ENCODE measurements at regions not wholly inside any gene's neighbourhood (a gene's known extent, or its start where the extent isn't known, plus 50 kb on each side); places are given as distances from the start of the nearest gene placed in this dataset.

DNA sequence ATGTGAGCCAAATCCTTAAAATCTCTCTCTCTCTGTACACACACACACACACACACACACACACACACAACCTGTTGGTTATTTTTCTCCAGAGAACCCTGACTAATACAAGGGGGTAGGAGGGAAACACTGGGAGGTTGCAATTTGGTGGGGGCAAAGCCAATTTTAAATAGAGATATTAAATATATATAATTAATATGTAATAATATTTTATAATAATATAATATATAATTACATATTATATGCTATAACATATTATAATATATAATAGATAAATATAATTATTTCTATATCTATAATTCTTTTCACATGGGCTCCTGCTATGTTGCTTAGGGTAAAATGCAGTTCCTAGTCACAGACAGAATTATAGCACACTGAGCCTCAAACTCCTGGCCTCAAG is 1354.2 kb downstream of the FSTL5 start:
- no peak overlapping the region for H3K4me3 ChIP-seq (replicated peaks in 1 of 3; ENCODE audit: insufficient read depth in 1 of 3, low read depth in 2 of 3, low read length in 3 of 3)
- TF ChIP-seq ZSCAN29 (CRISPR knock-in tag; conservative IDR thresholded peaks at IDR 0.05): no peak
- no peak for TF ChIP-seq ZNF460 (CRISPR knock-in tag; IDR thresholded peaks at IDR 0.05; ENCODE audit: borderline replicate concordance)
- no peak for TF ChIP-seq ZNF501 (CRISPR knock-in tag; IDR thresholded peaks at IDR 0.05)
- no peak for TF ChIP-seq ZNF232 (CRISPR knock-in tag; IDR thresholded peaks at IDR 0.05; ENCODE audit: borderline replicate concordance)
- no peak for TF ChIP-seq TOPORS (CRISPR knock-in tag; IDR thresholded peaks at IDR 0.05)
- TF ChIP-seq GRHL1 (CRISPR knock-in tag; conservative IDR thresholded peaks at IDR 0.05): no peak
- no peak for TF ChIP-seq ZFX (CRISPR knock-in tag; IDR thresholded peaks at IDR 0.05; ENCODE audit: low read depth)
- TF ChIP-seq MAFG (CRISPR knock-in tag; IDR thresholded peaks at IDR 0.05): no peak
- no peaks in the 10 kb centered on the region for H3K4me1 ChIP-seq (ENCODE audit: insufficient read depth, low read length)
- intact Hi-C loops (cut with micrococcal nuclease; ENCODE audit: unreplicated experiment): no loop called here
- POLR2A ChIA-PET: no interaction called here
- in situ Hi-C loops (cut with HindIII; ENCODE audit: extremely low pct_ligation_motif_present, low pct_unique_long_range_greater_than_20kb): no loop called here
- H3K9me3 ChIP-seq (ENCODE audit: low read length): no peaks in the 10 kb centered on the region; the same call in 1 of the 2 replicates
- H3K36me3 ChIP-seq (replicated peaks in 1 of 2; ENCODE audit: control insufficient read depth in 1 of 2, insufficient read depth in 2 of 2, low read length in 2 of 2): no peaks in the 10 kb centered on the region
- H3K27me3 ChIP-seq (ENCODE audit: control insufficient read depth in 1 of 2, insufficient read depth in 2 of 2, low read length in 2 of 2): no peaks in the 10 kb centered on the region
- DNase-seq (ENCODE audit: low spot score) (no peak), FAIRE-seq (no peak), ATAC-seq (no peak)
- no peak overlapping the region for H3K27ac ChIP-seq (ENCODE audit: extremely low read length, insufficient read depth, low read length)
- BruUV-seq (replicated peaks): no TSS peak
- no peak overlapping the region for H3K9ac ChIP-seq (ENCODE audit: insufficient read depth, low read depth, low read length)
- CTCF ChIA-PET (ENCODE audit: low intra/inter-chr PET ratio, low total read pairs): no interaction called here
- H2AFZ ChIP-seq (ENCODE audit: low read length): no peak overlapping the region
- no peak overlapping the region for H3K4me2 ChIP-seq (ENCODE audit: low read depth, low read length)
- H4K20me1 ChIP-seq (ENCODE audit: insufficient read depth, low read length): no peaks in the 10 kb centered on the region
- H3K79me2 ChIP-seq (ENCODE audit: insufficient read depth, low read length): no peaks in the 10 kb centered on the region

- ATAC-seq (no peak), FAIRE-seq (no peak), DNase-seq (ENCODE audit: low spot score) (no peak)
- intact Hi-C loops (cut with micrococcal nuclease; ENCODE audit: unreplicated experiment) (no loop called here), in situ Hi-C loops (cut with HindIII; ENCODE audit: extremely low pct_ligation_motif_present, low pct_unique_long_range_greater_than_20kb) (no loop called here)
- 0% methylated on average over 1 of the region's 1 CpG for WGBS (ENCODE audit: low lambda C conversion rate)
- Histone ChIP-seq H3K27me3 (ENCODE audit: control insufficient read depth in 1 of 2, insufficient read depth in 2 of 2, low read length in 2 of 2) (no peaks in the 10 kb centered on the region), H3K4me2 (ENCODE audit: low read depth, low read length) (no peak overlapping the region), H3K4me3 (replicated peaks in 1 of 3; ENCODE audit: insufficient read depth in 1 of 3, low read depth in 2 of 3, low read length in 3 of 3) (no peak overlapping the region), H3K4me1 (ENCODE audit: insufficient read depth, low read length) (no peaks in the 10 kb centered on the region), H3K9ac (ENCODE audit: insufficient read depth, low read depth, low read length) (no peak overlapping the region), H3K9me3 (ENCODE audit: low read length) (no peaks in the 10 kb centered on the region; the same call in 1 of the 2 replicates), H4K20me1 (ENCODE audit: insufficient read depth, low read length) (no peaks in the 10 kb centered on the region), H2AFZ (ENCODE audit: low read length) (no peak overlapping the region), H3K27ac (ENCODE audit: extremely low read length, insufficient read depth, low read length) (no peak overlapping the region), H3K36me3 (replicated peaks in 1 of 2; ENCODE audit: control insufficient read depth in 1 of 2, insufficient read depth in 2 of 2, low read length in 2 of 2) (no peaks in the 10 kb centered on the region), H3K79me2 (ENCODE audit: insufficient read depth, low read length) (no peaks in the 10 kb centered on the region)
- POLR2A ChIA-PET: no interaction called here
- CTCF ChIA-PET (ENCODE audit: low intra/inter-chr PET ratio, low total read pairs): no interaction called here
- BruUV-seq (replicated peaks): no TSS peak
- TF ChIP-seq FOXA3 (CRISPR knock-in tag; IDR thresholded peaks at IDR 0.05): no peak
- no peak for TF ChIP-seq ZNF672 (CRISPR knock-in tag; IDR thresholded peaks at IDR 0.05)
- no peak for TF ChIP-seq ONECUT2 (CRISPR knock-in tag; IDR thresholded peaks at IDR 0.05)
- no peak for TF ChIP-seq ZBTB2 (CRISPR knock-in tag; IDR thresholded peaks at IDR 0.05; ENCODE audit: low read depth)
- TF ChIP-seq KAT8 (CRISPR knock-in tag; IDR thresholded peaks at IDR 0.05): no peak
- no peak for TF ChIP-seq TEAD2 (CRISPR knock-in tag; IDR thresholded peaks at IDR 0.05)
- no peak for TF ChIP-seq ZNF580 (CRISPR knock-in tag; IDR thresholded peaks at IDR 0.05; ENCODE audit: borderline replicate concordance, low read depth)
- no peak for TF ChIP-seq ARID2 (CRISPR knock-in tag; IDR thresholded peaks at IDR 0.05; ENCODE audit: borderline replicate concordance)
Observed at GRCh38 chr4:160810424-160810823, 1353.4 kb downstream of the FSTL5 start.
